Occipital lobe (tissue), 1 donor: ENCODE measurements at regions not wholly inside any gene's neighbourhood (a gene's known extent, or its start where the extent isn't known, plus 50 kb on each side); places are given as distances from the start of the nearest gene placed in this dataset.

ENCODE experiments used
- DNase-seq: peaks from one replicate; lab custom pipeline; 2025; lab: John Stamatoyannopoulos, UW

GRCh38 chr7:8932751-8933150 is 499.3 kb downstream of the NXPH1 start:
- DNase-seq = no peak

GRCh38 chr7:8937204-8937603 is 503.8 kb downstream of the NXPH1 start:
- DNase-seq = no peak

- no peak for DNase-seq
These were observed 504.8 kb downstream of the NXPH1 start for GRCh38 chr7:8938044-8938805.

- DNase-seq = no peak
These were observed 506.0 kb downstream of the NXPH1 start for GRCh38 chr7:8939446-8939845.

GRCh38 chr7:8963722-8964121 is 530.3 kb downstream of the NXPH1 start:
- DNase-seq = no peak

GRCh38 chr7:8965177-8965576 is 531.8 kb downstream of the NXPH1 start:
- no peak for DNase-seq

- no peak for DNase-seq
These were observed 540.2 kb downstream of the NXPH1 start for GRCh38 chr7:8973601-8974000.

- DNase-seq = no peak
These were observed 542.3 kb downstream of the NXPH1 start for GRCh38 chr7:8975681-8976080.

GRCh38 chr7:8982338-8982992 is 549.1 kb downstream of the NXPH1 start:
- DNase-seq = no peak

GRCh38 chr7:8985255-8985654 is 551.8 kb downstream of the NXPH1 start:
- DNase-seq = no peak

- no peak for DNase-seq
These were observed 554.9 kb downstream of the NXPH1 start for GRCh38 chr7:8988267-8988666.

- no peak for DNase-seq
These were observed 557.8 kb downstream of the NXPH1 start for GRCh38 chr7:8991159-8991558.

GRCh38 chr7:8998762-8999161 is 565.4 kb downstream of the NXPH1 start:
- no peak for DNase-seq

GRCh38 chr7:9013940-9014339 is 580.5 kb downstream of the NXPH1 start:
- no peak for DNase-seq

GRCh38 chr7:9017286-9017685 is 583.9 kb downstream of the NXPH1 start:
- no peak for DNase-seq

- DNase-seq = no peak
These were observed 589.0 kb downstream of the NXPH1 start for GRCh38 chr7:9022456-9022855.

- DNase-seq = no peak
These were observed 590.4 kb downstream of the NXPH1 start for GRCh38 chr7:9023675-9024294.

- no peak for DNase-seq
These were observed 592.7 kb downstream of the NXPH1 start for GRCh38 chr7:9026121-9026520.

- DNase-seq = no peak
These were observed 594.6 kb downstream of the NXPH1 start for GRCh38 chr7:9028012-9028411.

GRCh38 chr7:9029681-9030530 is 596.5 kb downstream of the NXPH1 start:
- no peak for DNase-seq

- no peak for DNase-seq
These were observed 597.6 kb downstream of the NXPH1 start for GRCh38 chr7:9030976-9031375.

GRCh38 chr7:9031386-9031785 is 598.0 kb downstream of the NXPH1 start:
- no peak for DNase-seq
